ENCODE measurements at regions not wholly inside any gene's neighbourhood (a gene's known extent, or its start where the extent isn't known, plus 50 kb on each side); places are given as distances from the start of the nearest gene placed in this dataset.
"Not testable (repeated sequence)": the region's sequence is repeated elsewhere in the genome, so short reads cannot be mapped to it uniquely, and the experiment has no call there.

- no peak for DNase-seq (ENCODE audit: low spot score)
Measured at GRCh38 chr2:234863043-234863934, 88.5 kb upstream of the SH3BP4 start.

DNA sequence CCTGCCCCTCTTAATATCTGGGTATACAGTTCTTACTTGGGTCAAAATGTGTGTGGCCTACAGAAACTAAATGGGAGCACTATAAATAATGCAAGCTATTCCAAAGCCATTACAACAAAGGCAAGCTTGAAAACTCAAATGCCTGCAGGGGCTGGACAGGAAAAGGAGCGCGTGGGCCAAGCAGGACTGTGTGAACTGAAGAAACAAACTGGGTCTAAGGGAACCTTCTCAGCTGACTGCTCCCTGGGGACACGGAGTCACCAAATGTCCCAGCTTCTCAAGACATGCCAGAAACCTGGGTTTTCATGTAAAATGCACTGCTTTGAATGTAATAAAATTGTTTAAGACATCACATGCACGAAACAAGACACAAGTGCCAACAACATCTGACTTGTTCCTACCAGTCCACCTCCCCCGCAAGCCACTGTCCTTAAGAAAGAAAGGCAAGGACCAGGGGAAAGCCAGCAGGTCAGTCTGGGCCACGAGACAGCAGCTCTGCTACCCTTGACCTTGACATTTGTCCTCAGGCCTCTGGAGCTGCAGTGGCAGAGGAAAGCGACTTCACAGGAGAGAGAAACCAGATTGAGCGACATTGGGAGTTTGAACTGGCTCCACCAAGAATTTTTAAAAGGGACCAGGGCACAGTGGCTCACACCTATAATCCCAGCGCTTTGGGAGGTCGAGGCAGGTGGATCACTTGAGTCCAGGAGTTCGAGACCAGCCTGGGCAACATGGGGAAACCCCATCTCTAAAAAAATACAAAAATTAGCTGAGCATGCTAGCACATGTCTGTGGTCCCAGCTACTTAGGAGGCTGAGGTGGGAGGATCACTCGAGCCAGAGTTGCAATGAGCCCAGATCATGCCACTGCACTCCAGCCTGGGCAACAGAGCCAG, 89.7 kb upstream of the SH3BP4 start:
- no peak for DNase-seq (ENCODE audit: low spot score)

More at GRCh38 chr2:234863043-234863934, 88.5 kb upstream of the SH3BP4 start:
- intact Hi-C loops (cut with DNase I) = no loop called here

GRCh38 chr2:234859330-234859872, 92.4 kb upstream of the SH3BP4 start:
- intact Hi-C loops (cut with DNase I) = not testable (repeated sequence)

More for the DNA sequence above, 89.7 kb upstream of the SH3BP4 start:
- intact Hi-C loops (cut with DNase I) = loop anchor here in 1 of 2 donors (2.0 kb wide), 1 partner anchor 35 kb away; no protein-coding TSS in a partner anchor

GRCh38 chr2:234858790-234859329, 93.0 kb upstream of the SH3BP4 start:
- no peak for DNase-seq (ENCODE audit: low spot score)
- intact Hi-C loops (cut with DNase I) = no loop called here

More at GRCh38 chr2:234859330-234859872, 92.4 kb upstream of the SH3BP4 start:
- not testable (repeated sequence) for DNase-seq (ENCODE audit: low spot score)

DNA sequence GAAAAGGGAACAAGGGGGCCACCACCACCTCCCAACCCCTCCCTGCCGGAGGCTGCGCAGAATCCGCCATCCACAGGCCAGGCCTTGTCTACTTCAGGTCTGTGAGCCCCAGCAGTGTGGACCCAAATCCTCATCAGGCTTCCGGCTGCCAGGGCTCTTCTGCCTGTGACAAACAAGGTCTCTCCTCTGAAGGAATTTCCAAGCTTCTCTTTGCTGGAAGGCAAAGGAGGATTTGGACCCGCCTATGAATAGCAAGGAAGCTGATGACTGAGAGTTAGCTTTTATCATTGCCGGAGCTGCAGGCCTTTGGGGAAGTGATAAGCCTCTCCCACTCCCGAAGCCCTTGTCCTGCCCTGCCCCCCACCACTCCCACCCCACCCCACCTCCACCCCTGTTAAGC, 93.7 kb upstream of the SH3BP4 start:
- DNase-seq (ENCODE audit: low spot score) = no peak

DNA sequence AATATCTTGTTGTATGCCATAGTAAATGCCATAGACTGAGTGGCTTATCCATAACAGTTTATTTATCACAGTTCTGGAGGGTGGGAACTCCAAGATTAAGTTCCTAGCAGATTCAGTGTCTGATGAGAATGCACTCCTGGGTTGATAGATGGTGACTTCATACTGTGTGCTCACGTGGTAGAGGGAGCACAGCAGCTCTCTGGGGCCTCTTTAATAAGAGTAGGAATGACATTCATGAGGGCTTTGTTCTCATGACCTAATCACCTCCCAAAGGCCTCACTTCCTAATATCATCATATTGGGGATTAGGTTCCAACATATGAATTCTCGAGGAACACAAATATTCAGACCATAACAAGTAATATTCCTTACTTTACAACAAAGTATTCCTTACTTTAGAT, 98.1 kb upstream of the SH3BP4 start:
- DNase-seq (ENCODE audit: low spot score) = no peak
- intact Hi-C loops (cut with DNase I) = no loop called here

More for the DNA sequence above, 93.7 kb upstream of the SH3BP4 start:
- intact Hi-C loops (cut with DNase I) = no loop called here

DNA sequence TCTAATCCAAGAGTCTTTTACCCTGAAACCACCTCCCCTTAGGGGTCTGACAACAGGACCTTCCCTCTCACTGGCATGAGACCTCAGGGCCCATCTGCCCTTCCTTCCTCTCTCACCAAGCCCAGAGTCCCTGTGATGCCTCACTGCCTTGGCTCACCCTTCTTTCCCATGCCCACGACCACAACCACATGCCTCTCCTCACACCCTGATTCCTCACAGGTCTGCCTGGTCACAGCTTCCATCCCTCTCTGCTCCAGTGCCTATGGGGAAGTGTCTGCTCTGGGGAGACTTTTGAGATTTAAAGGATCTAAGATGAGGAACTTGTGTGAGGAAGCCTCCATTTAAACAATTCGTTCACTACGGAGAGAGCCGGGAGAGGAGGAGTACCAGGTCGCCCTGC, 98.9 kb upstream of the SH3BP4 start:
- no peak for DNase-seq (ENCODE audit: low spot score)
- intact Hi-C loops (cut with DNase I) = no loop called here

- DNase-seq (ENCODE audit: low spot score) = no peak
- intact Hi-C loops (cut with DNase I) = no loop called here
Measured at GRCh38 chr2:234852035-234852434, 99.8 kb upstream of the SH3BP4 start.

DNA sequence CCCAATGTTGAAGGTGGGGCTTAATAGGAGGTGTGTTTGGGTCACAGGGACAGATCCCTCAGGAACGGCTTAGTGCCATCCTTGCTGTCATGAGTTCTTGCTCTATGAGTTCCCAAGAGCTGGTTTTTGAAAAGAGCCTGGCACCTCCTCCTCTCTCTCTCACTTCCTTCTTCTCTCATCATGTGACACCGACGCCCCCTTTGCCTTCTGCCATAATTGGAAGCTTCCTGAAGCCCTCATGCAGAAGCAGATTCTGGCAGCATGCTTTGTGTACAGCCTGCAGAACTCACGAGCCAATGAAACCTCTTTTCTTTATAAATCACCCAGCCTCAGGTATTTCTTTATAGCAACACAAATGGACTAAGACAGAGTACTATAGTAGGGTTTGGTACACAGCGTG, 100.4 kb upstream of the SH3BP4 start:
- intact Hi-C loops (cut with DNase I) = no loop called here

DNA sequence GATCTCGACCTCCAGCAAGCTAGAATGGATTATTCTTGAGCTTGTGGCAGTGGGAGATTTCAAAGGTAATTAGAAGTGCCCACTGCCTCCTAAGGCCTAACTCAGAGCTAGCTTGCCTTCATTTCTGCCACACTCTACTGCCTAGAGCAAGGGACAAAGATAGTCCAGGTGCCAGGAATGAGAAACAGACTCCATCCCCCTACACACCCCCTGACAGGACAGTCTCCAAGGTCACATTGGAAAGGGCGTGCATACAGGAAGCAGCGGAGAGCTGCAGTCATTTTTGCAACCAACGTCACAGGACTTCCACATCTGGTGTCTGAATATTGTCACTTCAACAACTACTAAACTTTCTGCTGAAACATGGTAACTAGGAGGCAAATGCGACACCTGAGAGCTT, 101.0 kb upstream of the SH3BP4 start:
- intact Hi-C loops (cut with DNase I) = no loop called here
- no peak for DNase-seq (ENCODE audit: low spot score)

More for the DNA sequence above, 100.4 kb upstream of the SH3BP4 start:
- no peak for DNase-seq (ENCODE audit: low spot score)

DNA sequence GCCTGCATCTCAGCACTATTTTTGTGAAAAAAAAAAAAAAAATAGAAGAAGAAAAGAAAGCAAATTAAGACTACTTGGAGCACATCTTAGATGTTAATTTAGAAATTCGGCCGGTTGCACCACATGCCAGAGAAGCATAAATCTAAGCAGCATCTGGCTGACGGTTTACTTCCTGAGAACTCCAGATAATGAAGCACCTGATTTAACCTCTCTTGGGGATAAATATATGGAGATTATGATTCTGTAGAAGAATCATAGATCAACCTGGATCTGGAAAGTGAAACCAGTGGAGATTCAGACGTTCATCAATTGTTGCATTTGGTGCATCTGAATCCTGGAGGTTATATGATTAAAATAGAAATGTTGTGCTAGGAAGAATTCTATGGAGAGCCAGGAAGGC, 102.1 kb upstream of the SH3BP4 start:
- intact Hi-C loops (cut with DNase I) = no loop called here
- no peak for DNase-seq (ENCODE audit: low spot score)

DNA sequence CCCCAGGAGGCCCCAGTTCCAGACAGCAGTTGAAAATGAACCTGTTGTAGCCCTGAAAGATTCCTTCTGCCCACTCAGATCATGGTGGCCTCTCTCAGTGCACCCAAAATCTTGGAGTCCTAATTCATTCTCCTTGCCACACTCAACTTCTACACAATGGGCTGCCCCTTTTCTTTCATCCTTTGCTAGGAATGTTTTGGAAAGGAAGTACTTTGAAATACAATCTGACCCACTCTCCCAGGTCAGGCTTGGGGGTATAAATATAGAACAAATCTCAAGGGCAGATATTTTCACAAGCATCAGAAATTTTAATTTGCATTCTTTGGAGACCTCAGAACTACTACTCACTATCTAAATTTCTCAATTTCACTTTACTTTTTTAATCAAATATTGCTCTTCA, 103.2 kb upstream of the SH3BP4 start:
- no peak for DNase-seq (ENCODE audit: low spot score)
- intact Hi-C loops (cut with DNase I) = no loop called here

- intact Hi-C loops (cut with DNase I) = no loop called here
Measured at GRCh38 chr2:234847639-234848038, 104.2 kb upstream of the SH3BP4 start.

DNA sequence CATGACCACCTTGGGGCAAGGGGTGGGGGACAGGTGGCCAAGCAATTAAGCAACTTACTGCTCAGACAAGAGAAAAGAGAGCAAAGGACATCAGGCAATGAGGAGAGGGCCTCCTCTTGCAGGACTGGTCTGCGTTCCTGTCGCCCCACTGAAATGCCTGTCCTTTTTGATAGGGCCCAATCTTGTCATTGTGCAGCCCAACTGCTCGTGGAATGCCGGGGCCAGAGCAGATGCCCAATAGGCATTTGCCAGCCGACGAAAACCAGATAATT, 104.5 kb upstream of the SH3BP4 start:
- no peak for DNase-seq (ENCODE audit: low spot score)
- intact Hi-C loops (cut with DNase I) = no loop called here

More at GRCh38 chr2:234847639-234848038, 104.2 kb upstream of the SH3BP4 start:
- no peak for DNase-seq (ENCODE audit: low spot score)

GRCh38 chr2:234846599-234847363, 105.0 kb upstream of the SH3BP4 start:
- DNase-seq (ENCODE audit: low spot score) = no peak
- intact Hi-C loops (cut with DNase I) = no loop called here

DNA sequence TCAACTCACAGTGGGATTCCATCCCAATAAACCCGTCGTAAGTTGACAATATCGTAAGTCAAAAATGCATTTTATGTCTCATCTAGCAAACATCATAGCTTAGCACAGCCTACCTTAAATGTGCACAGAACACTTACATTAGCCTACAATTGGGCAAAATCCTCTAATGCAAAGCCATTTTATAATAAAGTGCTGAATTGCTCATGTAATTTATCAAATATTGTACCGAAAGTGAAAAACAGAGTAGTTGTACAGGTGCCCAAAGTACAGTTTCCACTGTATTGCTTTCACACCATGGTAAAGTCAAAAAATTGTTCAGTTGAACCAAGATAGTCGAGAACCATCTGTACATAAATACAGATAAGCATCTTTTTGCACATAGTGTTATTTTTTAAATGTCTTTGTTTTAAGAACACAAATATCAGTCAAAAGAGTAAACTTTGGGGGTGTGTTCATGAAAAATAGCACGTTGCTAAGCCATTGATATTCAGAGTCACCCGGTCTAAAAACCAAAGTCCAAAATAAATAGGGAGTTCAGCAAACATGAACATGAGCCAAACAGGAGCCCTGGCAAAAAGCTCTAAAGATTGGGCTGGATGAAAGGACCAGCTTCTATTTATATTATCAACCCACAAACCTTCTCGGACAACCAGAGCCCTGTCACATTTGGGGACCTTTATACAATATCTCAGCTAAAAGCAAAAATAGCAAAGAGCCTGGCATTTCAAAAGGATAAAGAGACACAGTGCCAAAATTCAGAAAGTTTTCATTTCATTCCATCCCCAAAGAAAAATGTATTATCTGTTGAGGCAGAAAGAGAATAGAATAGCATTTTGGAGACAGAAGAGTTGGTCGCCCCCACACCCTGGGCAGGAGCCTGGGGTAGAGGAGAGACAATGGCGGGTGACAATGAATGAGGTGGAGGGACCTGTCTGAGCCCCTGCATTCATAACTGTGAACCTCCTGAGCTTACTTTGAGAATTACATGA, 105.9 kb upstream of the SH3BP4 start:
- no peak for DNase-seq (ENCODE audit: low spot score)

DNA sequence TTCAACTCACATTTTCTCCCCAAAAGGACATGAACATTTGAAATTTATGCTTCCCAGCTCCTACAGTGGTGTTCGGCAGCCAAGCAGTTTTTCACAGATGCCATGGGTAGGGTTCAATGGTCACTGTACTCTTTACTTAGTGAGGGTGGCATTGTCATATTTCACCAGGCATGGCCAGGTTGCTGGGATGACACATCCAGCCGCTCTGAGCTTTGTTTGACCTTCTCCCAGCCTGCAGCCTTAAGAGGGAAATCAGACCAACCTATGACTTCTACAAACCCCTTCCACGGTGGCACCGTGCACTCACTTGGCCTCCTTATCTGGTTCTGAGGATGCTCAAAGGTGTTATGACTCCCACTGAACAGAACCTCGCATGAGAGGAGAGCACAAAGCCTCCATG, 108.4 kb upstream of the SH3BP4 start:
- intact Hi-C loops (cut with DNase I) = no loop called here
- no peak for DNase-seq (ENCODE audit: low spot score)

More for the DNA sequence above, 105.9 kb upstream of the SH3BP4 start:
- intact Hi-C loops (cut with DNase I) = no loop called here

GRCh38 chr2:234842753-234843152, 109.1 kb upstream of the SH3BP4 start:
- intact Hi-C loops (cut with DNase I) = no loop called here
- DNase-seq (ENCODE audit: low spot score) = no peak
